ENCODE measurements at regions not wholly inside any gene's neighbourhood (a gene's known extent, or its start where the extent isn't known, plus 50 kb on each side); places are given as distances from the start of the nearest gene placed in this dataset.

DNA sequence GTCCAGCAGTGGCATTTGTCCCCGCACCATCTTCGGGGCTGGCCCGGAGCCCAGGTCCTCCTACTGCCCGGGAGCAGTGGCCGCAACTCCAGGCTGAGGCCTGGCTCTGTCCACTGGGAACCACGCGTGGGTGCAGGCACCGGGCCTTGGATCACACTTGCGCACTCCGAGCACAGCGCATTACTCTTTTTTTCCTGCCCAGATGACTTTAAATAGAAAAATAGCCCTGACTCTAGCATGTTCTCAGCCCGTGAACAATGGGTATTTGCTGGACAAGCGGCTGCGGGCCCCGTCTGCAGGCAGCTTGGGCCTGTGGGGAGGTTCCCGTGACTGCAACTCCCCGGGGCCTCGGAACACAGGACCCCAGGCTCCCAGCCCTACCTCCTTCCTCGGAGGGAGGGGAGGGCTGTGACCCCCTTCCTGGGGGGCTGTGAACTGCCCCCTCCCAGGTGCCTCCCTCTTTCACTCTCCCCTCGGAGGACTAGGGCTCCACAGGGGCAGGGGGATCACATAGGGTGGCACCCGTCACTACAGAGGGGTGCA, 162.2 kb downstream of the TBXT start:
- in situ Hi-C loops (cut with HindIII; ENCODE audit: low pct_unique_long_range_greater_than_20kb, low sequenced_read_pairs), result no loop called here
- Histone ChIP-seq H3K9me3 (ENCODE audit: control insufficient read depth, insufficient read depth, low read depth, low read length) (no peaks in the 10 kb centered on the region), H3K36me3 (ENCODE audit: control insufficient read depth, insufficient read depth, low read length) (no peaks in the 10 kb centered on the region), H3K4me3 (ENCODE audit: low read depth in 2 of 2, low read length in 2 of 2) (no peak overlapping the region), H3K4me1 (ENCODE audit: control insufficient read depth, insufficient read depth, low read length) (peaks cover 10% of the 10 kb centered on the region; the same call in 1 of the 2 replicates), H3K27me3 (ENCODE audit: control insufficient read depth, insufficient read depth, low read length) (peaks cover 16% of the 10 kb centered on the region), H3K27ac (ENCODE audit: low read length) (no peak overlapping the region)
- ChIA-PET POLR2A (interaction anchor here (0.6 kb wide), 1 partner anchor 21 kb away, joined by 3 read pairs; no protein-coding TSS in a partner anchor), CTCF (interaction anchor here (0.8 kb wide), 1 partner anchor 155 kb away, joined by 3 read pairs; no protein-coding TSS in a partner anchor)
- ATAC-seq (no peak), DNase-seq (ENCODE audit: low read depth, low spot score) (no peak)
- TF ChIP-seq POLR2AphosphoS5 (IDR thresholded peaks at IDR 0.05; ENCODE audit: low read depth, low read length) (no peak), REST (IDR thresholded peaks at IDR 0.05; ENCODE audit: insufficient read depth in 1 of 2, low read depth in 2 of 2, low read length in 1 of 2) (no peak), SIN3A (IDR thresholded peaks at IDR 0.05; ENCODE audit: borderline replicate concordance, insufficient read depth, low read depth, low read length) (no peak), CTCF (IDR thresholded peaks at IDR 0.05) (no peak), TCF7L2 (IDR thresholded peaks at IDR 0.05; ENCODE audit: low read depth, low read length) (no peak)
- intact Hi-C loops (cut with micrococcal nuclease; ENCODE audit: unreplicated experiment), result no loop called here
- no TSS peak for BruUV-seq (replicated peaks)

GRCh38 chr6:166004876-166005275, 162.8 kb downstream of the TBXT start:
- TF ChIP-seq POLR2AphosphoS5 (IDR thresholded peaks at IDR 0.05; ENCODE audit: low read depth, low read length) (no peak), CTCF (IDR thresholded peaks at IDR 0.05) (no peak), REST (IDR thresholded peaks at IDR 0.05; ENCODE audit: insufficient read depth in 1 of 2, low read depth in 2 of 2, low read length in 1 of 2) (no peak), TCF7L2 (IDR thresholded peaks at IDR 0.05; ENCODE audit: low read depth, low read length) (no peak), SIN3A (IDR thresholded peaks at IDR 0.05; ENCODE audit: borderline replicate concordance, insufficient read depth, low read depth, low read length) (no peak)
- Histone ChIP-seq H3K4me1 (ENCODE audit: control insufficient read depth, insufficient read depth, low read length) (peaks cover 10% of the 10 kb centered on the region; the same call in 1 of the 2 replicates), H3K36me3 (ENCODE audit: control insufficient read depth, insufficient read depth, low read length) (no peaks in the 10 kb centered on the region), H3K9me3 (ENCODE audit: control insufficient read depth, insufficient read depth, low read depth, low read length) (no peaks in the 10 kb centered on the region), H3K27me3 (ENCODE audit: control insufficient read depth, insufficient read depth, low read length) (peaks cover 16% of the 10 kb centered on the region), H3K27ac (ENCODE audit: low read length) (no peak overlapping the region), H3K4me3 (ENCODE audit: low read depth in 2 of 2, low read length in 2 of 2) (no peak overlapping the region)
- ChIA-PET CTCF (interaction anchor here (0.8 kb wide), 1 partner anchor 154 kb away, joined by 3 read pairs; no protein-coding TSS in a partner anchor), POLR2A (interaction anchor here (0.6 kb wide), 1 partner anchor 22 kb away, joined by 3 read pairs; no protein-coding TSS in a partner anchor)
- in situ Hi-C loops (cut with HindIII; ENCODE audit: low pct_unique_long_range_greater_than_20kb, low sequenced_read_pairs) (no loop called here), intact Hi-C loops (cut with micrococcal nuclease; ENCODE audit: unreplicated experiment) (no loop called here)
- no TSS peak for BruUV-seq (replicated peaks)
- DNase-seq (ENCODE audit: low read depth, low spot score) (no peak), ATAC-seq (no peak)

Data from Panc1 (cell line).